GM06990 (cell line): ENCODE measurements at regions not wholly inside any gene's neighbourhood (a gene's known extent, or its start where the extent isn't known, plus 50 kb on each side); places are given as distances from the start of the nearest gene placed in this dataset.

Experiments
- DNase-seq: peaks from one replicate; pipeline ENCODE4 v3.0.0-alpha.2; 2011; ENCODE audit not compliant: insufficient read length; ENCODE audit errors: extremely low read depth
- H3K27me3 ChIP-seq: replicated peaks from 2 replicates; pipeline ENCODE4 v1.6.0; 2011; ENCODE audit warnings: low read length; ENCODE audit not compliant: control insufficient read depth, insufficient read depth
- H3K36me3 ChIP-seq: 2 replicates; pipeline ENCODE4 v1.5.1; 2011; ENCODE audit warnings: low read length; ENCODE audit not compliant: control insufficient read depth, insufficient read depth
- H3K4me3 ChIP-seq: replicated peaks from 2 replicates; pipeline ENCODE4 v1.5.1; 2011; ENCODE audit warnings: low read depth, mild to moderate bottlenecking, control low read depth, low read length
- TF ChIP-seq, protein P1 (sequence below): IDR thresholded peaks from 2 replicates; pipeline ENCODE4 v1.5.1; 2011; ENCODE audit warnings: low read length, control low read depth, mild to moderate bottlenecking, inconsistent platforms; ENCODE audit not compliant: insufficient read depth, poor library complexity, severe bottlenecking

DNA sequence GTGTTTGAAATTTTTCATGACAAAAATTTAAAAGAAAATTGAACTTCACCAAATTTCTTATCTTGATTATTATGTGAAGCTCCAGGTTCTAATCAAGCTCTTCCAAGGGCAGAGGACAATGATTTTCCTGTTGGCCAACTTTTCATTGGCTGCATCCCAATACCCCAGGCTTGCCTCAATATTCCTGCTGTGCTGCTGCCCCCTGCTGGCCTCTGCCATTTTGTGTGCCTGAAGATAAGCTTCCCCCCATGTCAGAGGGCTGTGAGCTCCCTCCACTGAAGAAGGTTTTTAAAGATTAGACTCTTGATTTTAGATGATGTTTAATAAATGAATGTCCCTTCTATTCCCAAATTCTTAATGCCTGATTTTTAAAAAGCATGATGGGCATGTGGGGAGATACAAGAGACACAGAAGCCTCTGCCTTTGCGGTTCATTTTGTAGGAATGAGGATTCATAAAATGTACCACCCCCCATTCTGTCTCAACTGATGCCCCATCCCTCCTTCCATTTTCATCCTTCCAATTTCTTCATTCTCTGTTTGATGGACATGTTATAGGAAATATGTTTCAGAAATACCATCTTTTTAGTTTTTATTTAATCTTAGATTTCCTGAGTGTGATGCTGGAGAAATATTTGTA is 76.7 kb upstream of the RGS6 start:
- no peak overlapping the region for H3K4me3 ChIP-seq
- no peaks in the 10 kb centered on the region for H3K36me3 ChIP-seq
- H3K27me3 ChIP-seq, result no peaks in the 10 kb centered on the region
- TF ChIP-seq, protein P1, sequence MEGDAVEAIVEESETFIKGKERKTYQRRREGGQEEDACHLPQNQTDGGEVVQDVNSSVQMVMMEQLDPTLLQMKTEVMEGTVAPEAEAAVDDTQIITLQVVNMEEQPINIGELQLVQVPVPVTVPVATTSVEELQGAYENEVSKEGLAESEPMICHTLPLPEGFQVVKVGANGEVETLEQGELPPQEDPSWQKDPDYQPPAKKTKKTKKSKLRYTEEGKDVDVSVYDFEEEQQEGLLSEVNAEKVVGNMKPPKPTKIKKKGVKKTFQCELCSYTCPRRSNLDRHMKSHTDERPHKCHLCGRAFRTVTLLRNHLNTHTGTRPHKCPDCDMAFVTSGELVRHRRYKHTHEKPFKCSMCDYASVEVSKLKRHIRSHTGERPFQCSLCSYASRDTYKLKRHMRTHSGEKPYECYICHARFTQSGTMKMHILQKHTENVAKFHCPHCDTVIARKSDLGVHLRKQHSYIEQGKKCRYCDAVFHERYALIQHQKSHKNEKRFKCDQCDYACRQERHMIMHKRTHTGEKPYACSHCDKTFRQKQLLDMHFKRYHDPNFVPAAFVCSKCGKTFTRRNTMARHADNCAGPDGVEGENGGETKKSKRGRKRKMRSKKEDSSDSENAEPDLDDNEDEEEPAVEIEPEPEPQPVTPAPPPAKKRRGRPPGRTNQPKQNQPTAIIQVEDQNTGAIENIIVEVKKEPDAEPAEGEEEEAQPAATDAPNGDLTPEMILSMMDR, result peak; percentile 90
- DNase-seq, result peak; percentile 10

DNA sequence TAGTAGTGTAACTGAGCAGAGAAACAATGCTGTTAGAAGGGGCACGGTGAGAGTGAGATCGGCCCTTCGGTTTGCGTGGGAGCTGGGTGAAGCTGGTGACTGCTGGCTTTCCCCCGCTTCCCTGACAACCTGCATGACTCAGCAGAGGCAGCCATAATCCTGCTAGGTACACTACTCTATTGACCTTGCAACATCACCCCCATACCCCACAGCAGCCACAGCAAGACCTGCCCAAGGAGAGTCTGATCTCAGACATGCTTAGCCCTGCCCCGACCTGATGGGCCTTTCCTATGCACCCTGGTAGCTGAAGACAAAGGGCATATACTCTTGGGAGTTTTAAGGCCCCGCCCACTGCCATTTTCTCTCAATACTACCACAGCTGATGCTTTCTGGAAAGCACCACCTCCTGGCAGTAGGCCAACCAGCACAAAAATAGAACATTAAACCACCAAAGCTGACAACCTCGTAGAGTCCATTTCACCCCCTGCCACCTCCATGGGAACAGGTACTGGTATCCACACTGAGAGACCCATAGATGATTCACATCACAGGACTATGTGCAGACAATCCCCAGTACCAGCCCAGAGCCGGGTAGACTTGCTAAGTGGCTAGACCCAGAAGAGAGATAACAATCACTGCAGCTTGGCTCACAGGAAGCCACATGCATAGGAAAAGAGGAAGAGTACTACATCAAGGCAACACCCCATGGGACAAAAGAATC is 75.9 kb upstream of the RGS6 start:
- DNase-seq, result peak; percentile 46
- H3K36me3 ChIP-seq, result no peaks in the 10 kb centered on the region
- H3K4me3 ChIP-seq, result no peak overlapping the region
- no peaks in the 10 kb centered on the region for H3K27me3 ChIP-seq
- TF ChIP-seq, protein P1, result no peak

DNA sequence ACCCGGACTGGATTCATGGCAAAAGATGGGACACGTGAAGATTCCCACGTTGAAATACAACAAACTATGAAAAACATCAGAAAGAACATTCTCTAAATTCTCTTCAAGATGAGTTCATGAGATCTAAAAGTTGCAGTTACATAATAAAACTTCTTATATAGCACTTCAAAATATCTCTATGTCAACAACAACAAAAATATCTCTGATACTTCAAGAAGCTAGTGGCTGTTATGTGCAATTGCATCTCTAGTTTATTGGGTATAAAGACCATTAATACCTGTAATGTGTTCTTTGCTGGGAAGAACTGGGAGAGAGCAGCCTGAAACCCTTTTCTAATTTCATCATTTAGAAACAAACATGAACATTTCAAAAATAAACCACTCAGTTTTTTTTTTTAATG is 69.2 kb upstream of the RGS6 start:
- Histone ChIP-seq H3K4me3 (no peak overlapping the region), H3K27me3 (no peaks in the 10 kb centered on the region), H3K36me3 (no peaks in the 10 kb centered on the region)
- no peak for DNase-seq
- TF ChIP-seq, protein P1, result no peak

DNA sequence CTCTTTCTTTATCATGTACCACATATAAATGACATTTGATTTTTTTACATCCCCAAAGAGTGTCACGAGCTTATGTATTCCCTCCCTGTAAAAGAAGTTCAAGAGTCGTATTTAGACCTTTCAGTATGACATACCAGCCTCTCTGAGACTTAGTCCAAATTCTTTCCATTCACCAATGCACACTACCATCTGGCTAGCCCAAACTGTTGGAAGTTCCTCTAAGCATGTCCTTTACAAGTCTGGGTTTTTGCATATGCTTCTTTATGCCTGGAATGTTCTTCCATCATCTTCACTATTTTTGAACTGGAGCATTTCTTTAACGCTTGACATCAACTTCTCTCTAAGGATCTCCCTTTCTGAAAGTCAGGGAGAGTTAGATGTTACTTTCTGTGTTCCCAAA is 68.5 kb upstream of the RGS6 start:
- DNase-seq, result no peak
- Histone ChIP-seq H3K36me3 (no peaks in the 10 kb centered on the region), H3K27me3 (no peaks in the 10 kb centered on the region), H3K4me3 (no peak overlapping the region)
- TF ChIP-seq, protein P1, result no peak
